Duodenal mucosa (tissue), 2 donors: ENCODE measurements at regions not wholly inside any gene's neighbourhood (a gene's known extent, or its start where the extent isn't known, plus 50 kb on each side); places are given as distances from the start of the nearest gene placed in this dataset.
"Not testable (repeated sequence)": the region's sequence is repeated elsewhere in the genome, so short reads cannot be mapped to it uniquely, and the experiment has no call there.

Experiments used
- H3K27ac ChIP-seq: one replicate; pipeline ENCODE4 v1.7.0; 2013; ENCODE audit warnings: low read depth, low read length
- H3K27me3 ChIP-seq, 2 donors: one replicate each; pipeline ENCODE4 v1.7.0; 2013; ENCODE audit warnings: low read length in 2 of 2, control low read depth in 1 of 2; ENCODE audit not compliant: insufficient read depth in 2 of 2, control insufficient read depth in 1 of 2
- H3K36me3 ChIP-seq, 2 donors: one replicate each; pipeline ENCODE4 v1.7.0; 2013; ENCODE audit warnings: low read length in 2 of 2, control low read depth in 1 of 2; ENCODE audit not compliant: insufficient read depth in 2 of 2, control insufficient read depth in 1 of 2
- H3K4me1 ChIP-seq, 2 donors: one replicate each; pipeline ENCODE4 v1.7.0; 2013; ENCODE audit warnings: low read length in 2 of 2, control low read depth in 1 of 2; ENCODE audit not compliant: insufficient read depth in 2 of 2, control insufficient read depth in 1 of 2
- H3K4me3 ChIP-seq, 2 donors: one replicate each; pipeline ENCODE4 v1.7.0; 2013; ENCODE audit warnings: low read length in 2 of 2, low read depth in 1 of 2
- H3K9ac ChIP-seq, 2 donors: one replicate each; pipeline ENCODE4 v1.7.0; 2013; ENCODE audit warnings: low read length in 2 of 2, low read depth in 1 of 2
- H3K9me3 ChIP-seq, 2 donors: one replicate each; pipeline ENCODE4 v1.7.0; 2013; ENCODE audit warnings: low read length in 2 of 2, control low read depth in 1 of 2; ENCODE audit not compliant: control insufficient read depth in 1 of 2

DNA sequence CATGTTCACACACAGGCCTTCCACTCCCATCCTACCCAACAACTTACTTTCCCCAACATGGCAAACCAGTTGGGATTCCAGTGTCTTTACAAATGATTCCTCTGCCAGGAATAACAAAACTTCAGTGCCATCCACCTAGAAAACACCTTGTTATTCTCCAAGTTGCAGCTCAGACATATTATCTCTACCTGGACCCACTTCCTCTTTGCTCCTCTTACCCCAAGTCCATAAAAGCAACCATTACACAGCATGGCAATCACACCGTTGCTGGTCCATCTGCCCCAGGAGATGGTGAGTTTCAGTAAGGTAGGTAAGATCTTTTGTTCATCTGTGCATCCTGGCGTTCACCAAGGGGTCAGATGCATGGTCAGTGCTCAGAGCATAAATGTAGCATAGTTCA, 66.0 kb upstream of the CSF1 start:
- Histone ChIP-seq H3K4me3 (no peak overlapping the region), H3K36me3 (no peaks in the 10 kb centered on the region), H3K27ac (no peak overlapping the region), H3K27me3 (no peaks in the 10 kb centered on the region), H3K9ac (no peak overlapping the region), H3K9me3 (no peaks in the 10 kb centered on the region), H3K4me1 (no peaks in the 10 kb centered on the region)

- H3K4me3 ChIP-seq: no peak overlapping the region
- no peaks in the 10 kb centered on the region for H3K36me3 ChIP-seq
- H3K9me3 ChIP-seq: no peaks in the 10 kb centered on the region
- H3K27ac ChIP-seq: no peak overlapping the region
- H3K4me1 ChIP-seq: no peaks in the 10 kb centered on the region
- no peaks in the 10 kb centered on the region for H3K27me3 ChIP-seq
- H3K9ac ChIP-seq: no peak overlapping the region
Observed at GRCh38 chr1:109840011-109840629, 70.5 kb upstream of the CSF1 start.

DNA sequence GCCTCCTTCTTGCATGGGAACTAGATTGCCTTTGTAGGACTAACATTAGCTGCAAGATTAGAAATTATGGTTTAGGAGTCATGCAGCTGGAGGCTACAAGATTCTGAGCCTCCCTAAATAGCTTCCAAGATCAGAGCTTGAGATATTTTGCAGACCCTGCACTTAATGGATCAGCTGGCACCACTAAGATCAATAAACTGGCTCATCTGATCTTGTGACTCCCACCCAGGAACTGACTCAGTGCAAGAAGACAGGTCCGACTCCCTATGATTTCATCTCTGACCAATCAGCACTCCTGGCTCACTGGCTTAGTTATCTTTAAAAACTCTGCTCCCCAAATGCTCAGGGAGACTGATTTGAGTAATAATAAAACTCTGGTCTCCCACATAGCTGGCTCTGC, 71.4 kb upstream of the CSF1 start:
- not testable (repeated sequence) for H3K4me3 ChIP-seq, H3K27me3 ChIP-seq, H3K27ac ChIP-seq, H3K9ac ChIP-seq, H3K9me3 ChIP-seq, H3K36me3 ChIP-seq, H3K4me1 ChIP-seq

GRCh38 chr1:109838838-109839240, 71.8 kb upstream of the CSF1 start:
- Histone ChIP-seq H3K9me3 (no peaks in the 10 kb centered on the region), H3K27me3 (no peaks in the 10 kb centered on the region), H3K4me1 (no peaks in the 10 kb centered on the region), H3K36me3 (no peaks in the 10 kb centered on the region), H3K9ac (no peak overlapping the region), H3K27ac (no peak overlapping the region), H3K4me3 (no peak overlapping the region)

GRCh38 chr1:109837852-109838570, 72.6 kb upstream of the CSF1 start:
- H3K4me1 ChIP-seq: no peaks in the 10 kb centered on the region
- no peak overlapping the region for H3K27ac ChIP-seq
- no peak overlapping the region for H3K9ac ChIP-seq
- no peaks in the 10 kb centered on the region for H3K9me3 ChIP-seq
- H3K27me3 ChIP-seq: no peaks in the 10 kb centered on the region
- no peak overlapping the region for H3K4me3 ChIP-seq
- no peaks in the 10 kb centered on the region for H3K36me3 ChIP-seq

GRCh38 chr1:109835645-109836044, 71.9 kb upstream of the EPS8L3 start:
- H3K9me3 ChIP-seq, H3K9ac ChIP-seq, H3K4me3 ChIP-seq, H3K27me3 ChIP-seq, H3K36me3 ChIP-seq, H3K4me1 ChIP-seq, H3K27ac ChIP-seq: not testable (repeated sequence)

GRCh38 chr1:109834951-109835350, 71.2 kb upstream of the EPS8L3 start:
- no peaks in the 10 kb centered on the region for H3K36me3 ChIP-seq
- no peak overlapping the region for H3K27ac ChIP-seq
- H3K9ac ChIP-seq: no peak overlapping the region

DNA sequence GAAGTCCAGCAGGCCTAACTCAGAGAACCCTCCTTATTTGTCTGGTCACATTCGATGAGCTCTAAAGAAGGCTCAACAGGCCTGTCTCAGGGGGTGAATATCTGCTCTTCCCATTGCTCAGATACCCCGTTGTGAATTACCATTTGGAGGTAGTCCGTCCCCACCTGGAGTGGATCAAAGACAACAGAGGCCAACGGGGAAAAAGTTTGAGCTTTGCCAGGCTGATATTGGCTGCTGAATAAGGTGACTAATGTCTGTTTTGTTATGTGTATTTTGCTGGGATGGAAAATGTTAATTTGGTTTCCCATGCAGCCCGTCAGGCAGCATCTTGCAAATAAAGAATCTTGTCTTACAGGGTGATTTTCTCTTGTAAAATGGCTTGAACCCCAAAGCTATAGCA, 69.2 kb upstream of the EPS8L3 start:
- H3K27ac ChIP-seq: no peak overlapping the region
- no peak overlapping the region for H3K9ac ChIP-seq
- peaks cover 0 to 5% of the 10 kb centered on the region in 2 donors for H3K9me3 ChIP-seq
- no peaks in the 10 kb centered on the region for H3K4me1 ChIP-seq
- no peak overlapping the region for H3K4me3 ChIP-seq
- no peaks in the 10 kb centered on the region for H3K36me3 ChIP-seq
- H3K27me3 ChIP-seq: no peaks in the 10 kb centered on the region

More at GRCh38 chr1:109834951-109835350, 71.2 kb upstream of the EPS8L3 start:
- H3K4me3 ChIP-seq: no peak overlapping the region
- H3K9me3 ChIP-seq: peaks cover 0 to 5% of the 10 kb centered on the region in 2 donors
- H3K27me3 ChIP-seq: no peaks in the 10 kb centered on the region
- H3K4me1 ChIP-seq: no peaks in the 10 kb centered on the region

- Histone ChIP-seq H3K27ac (no peak overlapping the region), H3K9me3 (peaks cover 0 to 5% of the 10 kb centered on the region in 2 donors), H3K4me3 (no peak overlapping the region), H3K4me1 (peaks cover 0 to 6% of the 10 kb centered on the region in 2 donors), H3K9ac (no peak overlapping the region), H3K27me3 (no peaks in the 10 kb centered on the region), H3K36me3 (no peaks in the 10 kb centered on the region)
Observed at GRCh38 chr1:109828756-109829505, 65.2 kb upstream of the EPS8L3 start.

- Histone ChIP-seq H3K27me3 (no peaks in the 10 kb centered on the region), H3K36me3 (no peaks in the 10 kb centered on the region), H3K9me3 (peaks cover 0 to 5% of the 10 kb centered on the region in 2 donors), H3K27ac (no peak overlapping the region), H3K4me3 (no peak overlapping the region), H3K9ac (no peak overlapping the region), H3K4me1 (peaks cover 6 to 15% of the 10 kb centered on the region in 2 donors)
Observed at GRCh38 chr1:109827986-109828385, 64.3 kb upstream of the EPS8L3 start.
